Thoracic aorta (tissue), 2 donors: ENCODE measurements at regions not wholly inside any gene's neighbourhood (a gene's known extent, or its start where the extent isn't known, plus 50 kb on each side); places are given as distances from the start of the nearest gene placed in this dataset.

Experiments used
- ATAC-seq: fragments of 150-250 bp; one replicate; pipeline ENCODE4 v1.8.0; 2017; ENCODE audit warnings: low read depth; ENCODE audit not compliant: insufficient number of reproducible peaks, low FRiP score
- DNase-seq: peaks from one replicate; pipeline ENCODE4 v3.0.0-alpha.2; 2020; ENCODE audit warnings: low spot score
- H3K27ac ChIP-seq, 2 donors: fragments of 200-600 bp; sonication (generic); 1 replicate in 1 of 2; 2 replicates in 1 of 2; pipeline ENCODE4 v1.5.1; 2016; ENCODE audit warnings: mild to moderate bottlenecking in 2 of 2, moderate library complexity in 2 of 2
- H3K27me3 ChIP-seq: fragments of 200-600 bp; sonication (generic); replicated peaks from 2 replicates; pipeline ENCODE4 v1.6.0; 2016; ENCODE audit warnings: mild to moderate bottlenecking; ENCODE audit not compliant: insufficient read depth
- H3K36me3 ChIP-seq: fragments of 200-600 bp; sonication (generic); one replicate; pipeline ENCODE4 v1.5.1; 2016
- H3K4me1 ChIP-seq, 2 donors: fragments of 200-600 bp; sonication (generic); 1 replicate in 1 of 2; 2 replicates in 1 of 2; pipeline versions ENCODE4 v1.5.1 to v1.6.0; 2016; ENCODE audit warnings: low read depth in 2 of 2, mild to moderate bottlenecking in 1 of 2; ENCODE audit not compliant: control insufficient read depth in 1 of 2
- H3K4me3 ChIP-seq: fragments of 200-600 bp; sonication (generic); 2 replicates; pipeline ENCODE4 v1.5.1; 2016; ENCODE audit warnings: mild to moderate bottlenecking
- H3K9me3 ChIP-seq: fragments of 200-600 bp; sonication (generic); 2 replicates; pipeline ENCODE4 v1.5.1; 2016
- CTCF ChIP-seq: fragments of 200-600 bp; sonication (generic); IDR thresholded peaks from one replicate; pipeline ENCODE4 v1.5.1; 2019; ENCODE audit warnings: antibody characterized with exemption

GRCh38 chrX:25383196-25383595 is 367.4 kb upstream of the ARX start:
- Histone ChIP-seq H3K27me3 (no peaks in the 10 kb centered on the region), H3K9me3 (no peaks in the 10 kb centered on the region), H3K4me1 (no peaks in the 10 kb centered on the region), H3K27ac (no peak overlapping the region), H3K36me3 (no peaks in the 10 kb centered on the region), H3K4me3 (no peak overlapping the region)
- ATAC-seq (no peak), DNase-seq (no peak)
- TF ChIP-seq CTCF, result no peak

GRCh38 chrX:25356456-25356855 is 340.7 kb upstream of the ARX start:
- H3K36me3 ChIP-seq, result no peaks in the 10 kb centered on the region
- ATAC-seq (no peak), DNase-seq (no peak)
- no peak overlapping the region for H3K27ac ChIP-seq
- no peak overlapping the region for H3K4me3 ChIP-seq
- H3K9me3 ChIP-seq, result no peaks in the 10 kb centered on the region
- H3K4me1 ChIP-seq, result no peaks in the 10 kb centered on the region
- H3K27me3 ChIP-seq, result no peaks in the 10 kb centered on the region
- no peak for TF ChIP-seq CTCF

GRCh38 chrX:25344161-25344936 is 328.6 kb upstream of the ARX start:
- no peak for ATAC-seq
- H3K27ac ChIP-seq, result no peak overlapping the region
- H3K27me3 ChIP-seq, result no peaks in the 10 kb centered on the region
- H3K4me1 ChIP-seq, result no peaks in the 10 kb centered on the region
- no peak overlapping the region for H3K4me3 ChIP-seq
- no peaks in the 10 kb centered on the region for H3K36me3 ChIP-seq
- no peak for TF ChIP-seq CTCF
- DNase-seq, result no peak
- H3K9me3 ChIP-seq, result no peaks in the 10 kb centered on the region

GRCh38 chrX:25343060-25343459 is 327.3 kb upstream of the ARX start:
- no peaks in the 10 kb centered on the region for H3K36me3 ChIP-seq
- H3K4me3 ChIP-seq, result no peak overlapping the region
- TF ChIP-seq CTCF, result no peak
- no peak overlapping the region for H3K27ac ChIP-seq
- no peaks in the 10 kb centered on the region for H3K4me1 ChIP-seq
- no peaks in the 10 kb centered on the region for H3K27me3 ChIP-seq
- ATAC-seq (no peak), DNase-seq (no peak)
- no peaks in the 10 kb centered on the region for H3K9me3 ChIP-seq

GRCh38 chrX:25337841-25338240 is 322.1 kb upstream of the ARX start:
- no peak overlapping the region for H3K4me3 ChIP-seq
- no peak for TF ChIP-seq CTCF
- no peak for ATAC-seq
- no peaks in the 10 kb centered on the region for H3K9me3 ChIP-seq
- no peak overlapping the region for H3K27ac ChIP-seq
- DNase-seq, result no peak
- H3K27me3 ChIP-seq, result no peaks in the 10 kb centered on the region
- H3K4me1 ChIP-seq, result no peaks in the 10 kb centered on the region
- no peaks in the 10 kb centered on the region for H3K36me3 ChIP-seq
